NOMO-1 treated with dmso at 0.1 percent for 144 hours (cell line): ENCODE measurements at regions not wholly inside any gene's neighbourhood (a gene's known extent, or its start where the extent isn't known, plus 50 kb on each side); places are given as distances from the start of the nearest gene placed in this dataset.
A peak's percentile ranks its signal among the peaks of the same experiment; 100 is the strongest.

Experiments used
- DNase-seq: peaks from one replicate; lab custom pipeline; 2025; ENCODE audit not compliant: unreplicated experiment; lab: John Stamatoyannopoulos, UW

GRCh38 chr3:139197251-139197650, 146.6 kb upstream of the MRPS22 start:
- DNase-seq: no peak

DNA sequence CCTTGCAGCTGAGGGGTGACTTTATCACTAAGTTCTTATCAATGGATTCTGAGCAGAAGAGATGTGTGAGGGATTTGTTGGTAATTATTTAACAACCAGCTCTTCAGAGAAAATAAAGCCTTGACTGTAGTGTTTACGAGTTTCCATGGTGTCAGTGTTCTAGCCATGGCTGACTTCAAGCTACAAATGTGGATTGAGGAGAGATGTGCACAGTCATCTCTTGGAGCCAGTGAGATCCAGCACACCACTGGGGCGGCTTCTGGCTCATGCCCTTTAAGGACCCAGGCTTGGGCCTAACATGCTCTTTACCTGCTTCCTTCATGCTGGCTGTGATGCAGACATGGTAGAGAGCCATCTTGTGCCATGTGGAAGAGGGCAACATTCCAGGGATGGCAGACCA, 145.6 kb upstream of the MRPS22 start:
- DNase-seq: no peak

GRCh38 chr3:139198929-139199328, 144.9 kb upstream of the MRPS22 start:
- no peak for DNase-seq

DNA sequence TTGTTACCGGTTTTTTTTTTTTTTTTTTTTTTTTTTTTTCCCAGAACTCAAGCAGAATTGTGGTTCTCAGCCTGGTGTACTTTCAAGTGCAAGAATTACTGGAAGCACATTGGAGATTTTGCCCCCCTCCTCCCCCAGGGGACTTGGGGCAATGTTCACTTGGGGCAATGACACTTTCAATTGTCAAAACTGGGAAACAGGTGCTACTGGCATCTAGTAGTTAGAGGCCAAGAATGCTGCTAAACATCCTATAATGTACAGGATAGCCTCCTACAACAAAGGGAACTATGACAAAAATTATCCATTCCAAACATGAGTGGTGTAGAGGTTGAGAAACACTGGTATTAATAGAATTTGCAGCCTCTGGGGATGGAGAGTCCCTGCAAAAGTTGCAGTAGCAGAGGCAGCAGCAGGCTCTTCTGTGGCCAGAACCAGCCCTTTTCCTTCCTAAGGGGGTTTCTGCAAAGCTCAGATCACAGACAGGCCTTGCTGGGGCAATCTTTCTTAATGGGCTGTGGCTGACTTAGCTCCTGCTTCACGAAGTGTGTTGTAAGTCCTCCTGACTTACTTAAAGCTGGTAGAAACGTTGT, 144.3 kb upstream of the MRPS22 start:
- no peak for DNase-seq

GRCh38 chr3:139201446-139202225, 142.2 kb upstream of the MRPS22 start:
- no peak for DNase-seq

- DNase-seq: no peak
Observed at GRCh38 chr3:139202226-139202958, 141.4 kb upstream of the MRPS22 start.

DNA sequence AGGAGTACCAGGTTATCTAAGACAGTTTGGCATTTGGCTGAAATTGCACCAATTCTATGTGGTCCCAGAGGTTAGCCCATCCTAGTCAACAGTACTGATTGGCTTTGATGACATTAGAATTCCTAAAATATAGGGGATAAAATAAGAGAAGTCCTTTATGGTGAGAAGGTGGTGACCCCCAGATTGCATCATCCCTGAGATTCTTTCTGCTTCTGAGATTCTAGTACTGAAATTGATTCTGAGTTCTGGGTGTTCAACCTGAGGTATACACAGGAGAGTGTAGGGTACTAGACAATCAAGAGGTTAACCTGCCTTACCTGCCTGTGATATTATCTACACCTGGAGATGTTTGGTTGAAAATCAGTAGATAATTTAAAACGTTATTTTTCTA, 140.9 kb upstream of the MRPS22 start:
- no peak for DNase-seq

DNA sequence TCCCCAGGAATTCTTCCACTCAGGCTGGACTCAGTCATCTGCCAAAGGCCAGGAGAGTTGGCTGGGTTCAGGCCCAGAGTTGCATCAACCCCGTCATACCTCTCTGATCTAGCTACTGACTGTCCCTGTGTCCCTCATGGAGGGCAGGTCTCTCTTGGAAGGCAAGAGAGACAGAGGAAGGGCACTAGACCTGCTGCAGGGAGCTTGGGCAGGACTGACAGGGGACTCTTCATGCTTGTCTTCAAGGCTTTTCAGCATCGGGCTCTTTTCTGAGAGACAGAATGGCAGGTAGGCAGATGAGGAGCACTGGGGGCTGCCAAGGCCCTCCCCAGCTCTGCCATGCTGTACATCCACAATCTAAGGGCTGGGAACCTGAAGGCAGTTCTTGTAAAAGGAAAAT, 140.1 kb upstream of the MRPS22 start:
- no peak for DNase-seq

DNA sequence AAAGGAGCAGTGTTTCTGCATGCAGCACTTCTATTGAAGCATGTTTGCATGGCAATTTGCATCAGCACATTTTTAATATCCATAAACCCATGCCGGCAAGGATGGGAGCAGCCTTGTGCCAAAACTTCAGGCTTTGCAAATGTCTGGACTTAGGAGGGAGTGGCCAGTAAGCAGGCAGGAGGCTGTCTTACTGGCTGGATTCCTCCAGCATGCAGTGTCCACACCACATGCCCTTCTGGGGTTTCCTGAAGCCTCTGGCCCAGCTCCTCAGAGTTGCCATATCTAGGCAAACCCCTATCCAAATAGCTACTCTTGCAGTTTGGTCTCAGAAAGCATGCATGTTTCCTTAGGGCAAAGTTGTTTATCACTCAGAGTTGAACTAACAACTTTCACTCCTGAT, 139.1 kb upstream of the MRPS22 start:
- DNase-seq: no peak

GRCh38 chr3:139213936-139214335, 129.9 kb upstream of the MRPS22 start:
- no peak for DNase-seq

DNA sequence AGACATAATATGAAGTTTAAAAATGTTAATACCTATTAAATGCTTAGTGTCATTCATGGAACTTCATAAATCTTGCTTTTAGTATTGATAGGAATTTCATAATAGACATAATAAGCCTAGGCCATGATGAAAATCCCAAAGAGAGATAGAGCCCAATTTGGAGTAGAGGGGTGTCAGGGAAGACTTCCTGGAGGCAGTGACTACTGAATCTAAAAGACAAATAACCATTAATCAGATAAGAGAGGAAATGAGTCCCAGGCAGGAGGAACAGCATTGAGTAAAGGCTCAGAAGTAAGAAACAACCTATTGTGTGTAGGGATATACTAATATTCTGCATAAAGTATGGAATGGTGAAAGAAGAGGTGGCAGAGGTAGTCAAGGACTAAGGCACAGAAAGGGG, 126.9 kb upstream of the MRPS22 start:
- DNase-seq: no peak

- no peak for DNase-seq
Observed at GRCh38 chr3:139217633-139218032, 126.2 kb upstream of the MRPS22 start.

DNA sequence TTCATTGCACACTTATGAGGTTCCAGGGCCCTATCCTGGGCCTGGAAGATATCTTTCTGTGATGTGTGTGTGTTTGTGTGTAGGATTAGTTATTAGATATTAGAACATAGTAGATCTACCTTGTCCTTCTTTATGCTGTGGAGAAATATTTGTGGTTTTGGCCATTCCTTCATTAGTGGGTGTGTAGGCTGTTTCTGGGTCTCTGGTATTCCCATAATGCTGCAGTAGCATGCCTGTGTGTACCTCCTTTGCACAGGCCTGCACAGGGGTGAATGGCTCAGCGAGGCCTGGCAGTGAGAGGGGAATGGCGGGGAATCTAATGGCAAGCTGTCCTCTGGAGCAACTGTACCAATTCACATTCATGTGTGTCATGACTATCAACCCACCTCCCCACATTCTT, 125.8 kb upstream of the MRPS22 start:
- no peak for DNase-seq

- DNase-seq: no peak
Observed at GRCh38 chr3:139219463-139219862, 124.4 kb upstream of the MRPS22 start.

- DNase-seq: no peak
Observed at GRCh38 chr3:139222100-139222657, 121.6 kb upstream of the MRPS22 start.

GRCh38 chr3:139225548-139225947, 118.3 kb upstream of the MRPS22 start:
- DNase-seq: no peak

DNA sequence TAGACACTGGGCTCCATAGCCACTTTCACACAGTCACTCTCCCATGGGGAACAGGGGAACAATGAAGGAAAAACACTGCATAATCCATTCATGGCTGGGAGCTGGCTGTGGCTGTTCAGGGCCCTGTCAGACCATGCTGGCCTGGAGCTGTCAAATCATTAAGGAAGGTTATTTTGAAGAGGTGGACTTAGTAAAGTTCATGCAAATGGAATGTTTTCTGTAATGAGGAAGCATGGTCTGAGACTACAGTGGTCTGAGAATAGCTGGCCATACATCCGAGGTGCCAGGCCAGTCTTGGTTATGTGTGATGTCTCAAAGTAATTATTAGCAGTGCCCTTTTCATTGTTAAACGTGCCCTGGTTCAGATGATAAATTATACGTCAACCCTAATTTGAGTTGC, 117.1 kb upstream of the MRPS22 start:
- no peak for DNase-seq

DNA sequence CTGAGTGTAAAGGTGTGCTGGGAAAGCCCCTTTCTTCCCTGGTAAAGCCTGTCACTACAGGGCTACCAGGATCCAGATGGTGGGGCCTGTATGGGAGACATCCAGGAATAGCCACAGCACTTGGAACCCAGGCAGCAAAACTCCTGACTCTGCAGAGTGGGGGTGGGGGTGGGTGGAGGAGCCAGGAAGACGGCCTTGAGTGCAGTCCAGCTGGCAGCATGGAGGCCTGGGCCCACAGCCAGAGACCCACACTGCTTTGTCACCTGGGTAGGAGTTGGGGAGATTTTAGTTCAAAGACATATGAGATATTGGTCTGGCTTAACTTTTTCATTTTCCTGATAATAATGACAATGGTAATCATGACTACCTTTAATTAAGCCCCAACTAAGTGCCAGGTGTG, 116.7 kb upstream of the MRPS22 start:
- DNase-seq: no peak

GRCh38 chr3:139227827-139228226, 116.0 kb upstream of the MRPS22 start:
- no peak for DNase-seq

- DNase-seq: no peak
Observed at GRCh38 chr3:139230391-139230790, 113.4 kb upstream of the MRPS22 start.

- DNase-seq: peak; percentile 55
Observed at GRCh38 chr3:139231555-139232281, 112.1 kb upstream of the MRPS22 start.
